Stimulated activated CD8-positive, alpha-beta memory T cell treated with anti-CD3 and anti-CD28 coated beads, Interleukin-15, amount 100 ng/mL, for 24 hours (primary cell): ENCODE measurements at regions not wholly inside any gene's neighbourhood (a gene's known extent, or its start where the extent isn't known, plus 50 kb on each side); places are given as distances from the start of the nearest gene placed in this dataset.

Experiments
- DNase-seq: peaks from one replicate; pipeline ENCODE4 v3.0.0-alpha.2; 2020; ENCODE audit warnings: low read depth

DNA sequence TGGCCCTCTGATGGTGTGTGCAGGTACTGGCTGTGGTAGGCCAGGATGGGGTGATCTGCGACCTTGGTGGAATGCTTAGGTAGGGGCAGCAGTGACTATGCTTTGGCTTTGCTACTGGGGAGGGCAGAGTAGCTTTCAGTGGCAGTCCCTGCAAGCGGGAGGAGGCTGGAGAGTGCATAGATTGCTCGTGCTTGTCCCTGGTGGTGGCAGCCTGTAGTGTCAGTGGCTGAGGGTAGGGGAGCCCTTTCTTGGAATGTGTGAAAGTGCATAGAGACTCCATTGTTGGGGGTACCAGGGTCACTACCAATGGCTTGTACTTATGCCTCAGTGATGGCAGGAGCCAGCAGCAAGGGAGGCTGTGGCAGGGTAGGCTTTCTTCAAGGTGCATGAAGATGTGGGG lies 582.6 kb downstream of the MRPL39 start:
- DNase-seq, result no peak

DNA sequence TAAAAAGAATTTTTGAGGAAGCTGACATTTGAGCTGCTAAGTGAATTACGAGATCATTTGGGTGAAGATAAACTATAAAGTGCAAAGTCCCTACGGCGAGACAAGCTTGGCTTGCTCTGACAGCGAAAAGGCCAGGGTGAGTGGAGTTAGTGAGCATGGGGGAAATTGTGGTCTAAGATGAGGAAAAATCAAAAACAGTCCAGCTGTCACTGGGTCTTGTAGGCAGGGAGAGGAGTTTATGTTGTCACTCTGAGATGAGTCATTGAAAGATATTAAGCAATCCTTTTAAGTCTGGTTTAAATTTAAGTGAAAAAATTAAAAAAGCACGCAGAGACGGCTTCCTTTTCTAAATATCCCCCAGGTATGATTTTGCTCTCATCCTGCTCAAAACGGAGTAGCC lies 601.9 kb downstream of the MRPL39 start:
- no peak for DNase-seq

DNA sequence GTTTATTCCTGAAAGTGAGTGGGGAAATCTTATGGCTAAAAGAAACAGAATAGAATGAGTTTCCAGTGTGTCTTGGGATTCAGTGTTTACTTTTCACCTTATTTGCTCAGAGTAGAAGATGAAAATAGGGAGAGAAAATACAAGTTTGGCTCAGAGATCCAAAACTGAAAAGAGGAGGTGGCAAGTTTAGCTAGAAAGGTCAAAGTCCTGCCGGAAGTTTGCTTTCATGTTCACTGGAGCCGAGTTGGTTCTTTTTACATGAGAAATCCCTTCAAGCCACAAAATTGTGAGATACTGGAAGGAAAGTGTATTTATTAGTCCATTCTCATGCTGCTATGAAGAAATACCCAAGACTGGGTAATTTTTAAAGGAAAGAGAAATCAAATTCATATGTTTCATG lies 604.6 kb downstream of the MRPL39 start:
- no peak for DNase-seq

DNA sequence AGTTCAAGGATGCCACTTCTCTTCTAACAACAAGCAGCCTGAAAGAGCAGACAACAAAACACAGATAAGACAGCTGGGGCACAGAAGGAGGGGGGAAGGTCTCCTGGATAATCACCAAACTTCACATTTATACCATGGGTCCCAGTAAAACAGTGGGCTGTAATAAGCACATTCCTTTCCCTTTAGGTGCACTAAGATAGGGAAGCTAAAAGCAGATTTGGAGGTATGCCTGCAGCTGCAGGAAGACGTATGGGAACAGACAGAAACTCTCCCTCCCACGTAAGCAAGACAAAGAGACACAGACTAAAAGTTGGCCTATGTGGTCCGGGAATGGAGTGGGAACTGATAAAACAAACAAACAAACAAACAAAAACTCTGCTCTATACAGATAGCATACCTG lies 612.1 kb downstream of the MRPL39 start:
- no peak for DNase-seq

DNA sequence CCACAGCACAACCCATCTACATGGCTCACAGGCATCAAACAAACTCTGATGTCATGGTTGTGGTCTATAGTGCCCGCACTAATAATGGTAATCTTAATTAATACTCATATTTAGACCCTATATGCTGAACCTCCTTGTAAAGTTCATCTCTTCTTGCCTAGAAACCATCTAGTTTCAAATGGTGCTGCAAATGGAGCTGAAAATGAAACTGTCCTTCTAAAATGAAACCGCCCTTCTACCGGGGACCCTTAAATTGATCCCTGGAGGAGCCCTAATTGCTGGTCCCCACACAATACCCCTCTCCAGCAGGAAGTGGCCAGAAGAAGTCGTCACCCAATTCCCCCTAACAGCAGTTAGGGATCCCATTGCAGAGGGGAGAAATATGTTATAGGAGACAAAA lies 612.6 kb downstream of the MRPL39 start:
- DNase-seq, result no peak

DNA sequence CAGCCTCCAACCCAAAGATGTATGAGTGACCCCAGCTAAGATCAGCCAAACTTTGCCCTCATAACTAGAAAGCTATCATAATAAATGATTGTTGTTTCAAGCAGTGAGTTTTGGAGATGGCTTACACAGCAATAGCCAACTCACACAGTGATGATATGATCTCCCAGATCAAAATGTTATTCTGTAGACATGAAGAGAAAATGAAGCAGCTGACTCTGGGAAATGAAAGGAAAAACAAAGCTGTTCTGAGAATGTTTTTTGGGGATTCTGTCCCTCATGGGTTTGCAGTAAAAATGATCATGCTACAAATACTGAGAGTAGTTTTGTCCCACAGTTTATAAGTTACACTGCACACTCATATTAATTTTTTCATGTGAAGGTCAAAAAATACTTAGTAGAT lies 617.8 kb downstream of the MRPL39 start:
- DNase-seq, result no peak

DNA sequence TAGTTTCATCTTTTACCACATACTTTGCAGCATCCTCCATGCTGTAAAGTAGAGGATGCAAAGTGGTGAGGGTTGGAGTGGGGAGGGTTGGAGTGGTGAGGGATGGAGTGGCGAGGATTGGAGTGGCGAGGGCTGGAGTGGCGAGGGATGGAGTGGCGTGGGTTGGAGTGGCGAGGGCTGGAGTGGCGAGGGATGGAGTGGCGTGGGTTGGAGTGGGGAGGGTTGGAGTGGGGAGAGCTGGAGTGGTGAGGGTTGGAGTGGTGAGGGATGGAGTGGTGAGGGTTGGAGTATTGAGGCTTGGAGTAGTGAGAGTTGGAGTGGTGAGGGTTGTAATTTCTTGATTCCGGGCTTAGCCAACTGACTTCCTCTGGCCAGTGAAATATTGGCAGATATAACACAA lies 618.3 kb downstream of the MRPL39 start:
- DNase-seq, result no peak

DNA sequence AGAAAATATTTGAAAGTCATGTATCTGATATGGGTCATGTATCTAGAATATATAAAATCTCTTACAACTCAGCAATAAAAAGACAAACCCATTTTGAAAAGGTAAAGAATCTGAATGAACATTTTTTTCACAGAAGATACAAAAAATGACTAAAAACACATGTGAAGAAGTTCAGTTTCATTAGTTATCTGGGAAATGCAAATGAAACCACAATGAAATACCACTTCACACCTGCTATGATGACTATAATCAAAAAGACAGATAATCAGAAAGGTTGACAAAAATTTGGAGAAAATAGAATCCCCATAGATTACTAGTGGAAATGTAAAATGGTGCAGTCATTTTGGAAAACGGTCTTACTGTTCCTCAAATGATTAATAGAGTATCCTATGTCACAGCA lies 631.0 kb downstream of the MRPL39 start:
- DNase-seq, result no peak

DNA sequence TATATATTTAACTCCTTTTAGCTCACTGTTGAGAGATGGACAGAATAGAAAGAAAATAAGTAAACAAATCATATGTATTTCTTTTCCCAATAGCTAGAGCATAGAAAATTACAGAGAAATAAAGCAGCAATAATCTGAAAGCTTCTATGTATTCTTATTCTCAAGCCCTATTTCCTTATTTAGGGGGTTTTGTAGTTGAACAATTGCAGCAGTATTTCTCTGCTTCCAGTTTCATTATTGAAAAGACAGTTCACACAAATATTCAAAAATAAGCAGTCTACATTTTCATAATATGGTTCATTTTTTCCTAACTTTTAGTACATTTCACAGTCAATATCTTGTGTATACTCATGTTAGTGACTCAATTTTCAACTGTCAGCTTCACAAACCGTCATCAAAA lies 638.2 kb downstream of the MRPL39 start:
- DNase-seq, result no peak

DNA sequence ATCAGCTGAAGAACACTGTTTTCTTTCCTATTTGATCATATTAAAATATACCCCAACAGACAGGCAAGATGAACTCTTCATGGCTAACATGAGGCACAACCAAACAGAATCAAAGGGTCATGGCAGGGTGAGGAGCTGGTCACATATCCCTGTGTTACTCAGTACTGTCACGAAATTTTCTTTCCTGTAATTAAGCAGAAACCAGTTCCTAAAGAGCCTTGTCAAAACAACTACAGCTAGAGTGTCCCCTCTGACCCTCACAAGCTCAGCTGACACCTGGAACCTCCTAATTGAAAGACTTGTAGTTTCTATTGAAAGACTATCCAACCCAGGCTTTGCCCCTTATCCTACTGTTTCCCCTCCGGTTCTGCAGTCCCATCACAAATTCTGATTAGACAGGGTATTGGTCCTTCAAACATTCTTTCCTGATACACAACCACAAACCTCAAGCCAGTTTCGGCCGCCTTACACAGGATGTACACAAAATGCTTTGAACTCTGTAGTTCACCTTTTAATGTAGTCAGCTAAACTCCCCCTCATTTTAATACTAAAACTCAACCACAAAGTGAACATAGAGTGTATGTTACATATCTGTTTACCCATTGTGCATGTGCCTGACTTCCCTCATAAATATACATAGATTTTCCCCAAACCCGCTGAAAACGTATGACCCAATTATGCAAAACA lies 651.9 kb downstream of the MRPL39 start:
- no peak for DNase-seq

DNA sequence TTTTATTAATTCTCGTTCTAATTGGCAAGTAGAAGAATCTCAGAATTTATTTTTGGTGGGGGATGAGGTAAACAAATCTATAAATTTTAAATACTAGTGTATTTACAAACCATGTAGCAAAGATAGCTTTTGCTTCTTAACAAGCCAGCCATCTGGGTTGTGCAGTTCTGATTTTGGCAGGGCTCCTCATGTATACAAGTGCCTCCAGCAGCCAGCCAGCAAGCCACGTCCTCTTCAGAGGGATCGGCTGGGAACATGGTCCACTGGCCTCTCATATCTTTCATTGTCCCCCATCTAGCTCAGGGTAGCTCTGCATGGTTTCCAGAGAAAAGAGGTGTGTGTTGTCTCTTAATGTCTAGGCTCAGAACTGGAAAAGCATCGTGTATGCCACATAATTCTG lies 659.1 kb downstream of the MRPL39 start:
- no peak for DNase-seq

DNA sequence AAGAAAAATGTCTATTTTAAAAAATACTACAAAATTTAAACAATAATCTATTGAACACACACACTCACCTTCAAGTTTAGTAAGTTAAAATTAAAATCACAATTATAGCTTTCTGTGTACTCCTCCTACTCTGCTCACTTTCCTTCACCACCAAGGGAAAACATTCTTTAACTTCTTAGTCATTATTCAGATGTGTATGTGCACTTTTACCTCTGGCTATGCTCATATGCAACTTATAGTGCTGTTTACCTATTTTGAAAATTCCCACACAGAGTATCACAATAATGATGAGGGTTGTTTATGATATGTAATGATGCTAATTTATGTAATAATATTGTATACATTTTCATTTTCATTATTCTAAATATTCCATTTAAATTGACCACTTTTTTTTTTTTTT lies 661.4 kb downstream of the MRPL39 start:
- DNase-seq, result no peak

DNA sequence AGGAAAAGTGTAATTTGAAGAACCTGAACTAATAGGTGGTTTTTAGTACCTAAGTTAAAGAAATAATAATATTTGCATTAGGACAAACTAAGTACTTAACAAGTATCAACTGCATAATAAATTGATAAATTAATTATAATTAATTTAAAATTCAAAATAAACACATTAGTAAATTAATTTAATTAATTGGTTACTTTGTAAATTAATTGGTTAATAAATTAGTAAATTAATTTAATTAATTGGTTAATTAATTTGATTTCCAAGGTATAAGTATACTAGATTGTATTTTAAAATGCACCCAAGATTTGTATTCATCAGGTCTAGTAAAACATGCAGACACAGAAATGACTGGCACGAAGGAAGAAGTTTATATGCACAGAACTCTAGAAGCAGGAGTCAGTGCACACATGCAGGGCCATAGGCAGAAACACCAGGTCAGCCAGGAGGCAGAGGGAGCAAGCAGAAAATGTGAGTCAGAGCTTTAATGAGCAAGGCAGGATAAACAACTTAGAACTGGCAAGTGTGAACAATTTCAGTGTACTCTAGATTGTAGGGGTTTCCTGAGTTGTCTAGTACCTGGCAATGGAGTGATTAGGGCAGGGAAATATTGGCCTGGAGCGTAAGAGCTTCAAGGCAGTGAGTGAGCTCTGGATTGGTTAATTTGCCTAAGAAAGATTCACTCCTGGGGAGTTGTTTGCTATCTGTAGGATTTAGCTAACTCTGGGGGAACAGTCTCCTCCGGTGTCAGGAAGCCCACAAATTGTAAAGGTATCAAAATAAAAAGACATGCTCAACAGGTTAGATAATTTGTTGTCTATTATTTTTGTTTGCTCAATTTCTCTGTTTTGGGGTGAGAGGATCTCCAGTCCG lies 665.7 kb downstream of the MRPL39 start:
- DNase-seq, result no peak

DNA sequence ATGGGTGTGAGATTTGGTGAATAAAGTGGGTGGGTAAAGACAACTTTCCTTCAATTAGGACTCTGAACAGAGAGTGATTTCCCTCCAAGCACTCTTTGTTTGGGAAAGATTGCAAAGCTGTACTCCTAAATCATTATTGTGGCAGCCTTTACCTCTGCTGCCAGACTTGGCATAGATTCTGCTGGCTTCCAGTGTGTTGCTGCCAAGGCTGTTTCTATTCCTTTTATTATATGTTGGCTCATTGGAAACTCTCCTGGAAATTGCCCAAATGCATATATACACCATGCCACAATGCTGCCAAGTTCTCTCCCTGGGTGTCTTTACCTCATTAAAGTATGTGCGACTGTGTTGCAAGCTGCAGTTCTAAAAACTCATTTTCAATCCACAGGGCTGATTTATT lies 668.0 kb downstream of the MRPL39 start:
- DNase-seq, result no peak

DNA sequence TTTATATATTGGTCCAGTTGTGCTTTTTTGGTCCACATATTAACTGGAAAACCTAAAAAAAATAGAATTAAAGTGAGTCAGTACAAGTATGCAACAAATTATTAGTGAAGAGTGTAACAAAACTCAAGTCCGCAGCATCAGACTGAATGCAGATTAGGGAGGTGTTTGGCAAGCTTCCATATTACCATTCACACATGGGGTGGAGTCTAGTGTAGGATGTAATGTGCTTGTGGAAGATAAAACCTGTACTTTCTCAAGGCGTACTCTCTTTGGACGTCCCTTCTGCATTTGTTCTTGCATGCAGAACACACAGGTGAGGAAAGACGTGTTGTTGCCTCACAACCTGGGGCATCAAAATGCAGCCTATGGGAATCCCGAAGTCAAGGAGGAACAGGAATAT lies 668.7 kb downstream of the MRPL39 start:
- no peak for DNase-seq

DNA sequence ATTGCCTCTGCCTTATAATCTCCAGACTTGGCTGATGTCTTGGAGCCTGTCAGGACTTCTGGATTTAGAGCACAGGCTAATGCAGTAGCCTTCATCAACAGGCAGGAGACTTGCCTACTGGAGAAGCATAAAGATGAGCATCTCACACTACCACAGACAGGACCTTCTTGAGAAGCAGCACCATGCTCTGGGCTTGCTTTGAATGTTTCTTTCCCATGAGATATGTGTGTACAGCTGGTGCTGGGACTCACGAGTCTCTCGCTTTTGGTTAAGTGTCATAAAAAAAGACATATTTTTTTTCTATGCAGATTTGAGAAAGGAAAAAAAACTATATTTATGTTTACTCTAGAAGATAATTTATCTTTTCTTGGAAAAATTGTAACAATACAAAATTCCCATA lies 671.3 kb downstream of the MRPL39 start:
- DNase-seq, result no peak

DNA sequence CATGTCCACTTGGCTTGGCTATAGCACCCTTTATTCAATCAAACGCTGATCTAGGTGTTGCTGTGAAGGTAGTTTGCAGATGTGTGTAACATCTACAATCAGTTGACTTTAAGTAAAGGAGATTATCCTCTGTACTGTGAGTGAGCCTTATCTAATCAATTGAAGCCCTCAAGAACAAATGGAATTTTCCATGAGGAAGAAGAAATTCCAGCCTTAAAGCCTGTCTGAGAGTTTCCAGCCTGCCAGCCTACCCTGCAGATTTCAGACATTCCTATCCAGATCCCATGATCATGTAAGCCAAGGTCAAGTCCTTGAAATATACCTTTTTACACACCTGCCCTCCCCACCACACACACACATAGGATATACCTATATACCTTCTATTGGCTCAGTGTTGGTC lies 696.7 kb downstream of the MRPL39 start:
- no peak for DNase-seq

DNA sequence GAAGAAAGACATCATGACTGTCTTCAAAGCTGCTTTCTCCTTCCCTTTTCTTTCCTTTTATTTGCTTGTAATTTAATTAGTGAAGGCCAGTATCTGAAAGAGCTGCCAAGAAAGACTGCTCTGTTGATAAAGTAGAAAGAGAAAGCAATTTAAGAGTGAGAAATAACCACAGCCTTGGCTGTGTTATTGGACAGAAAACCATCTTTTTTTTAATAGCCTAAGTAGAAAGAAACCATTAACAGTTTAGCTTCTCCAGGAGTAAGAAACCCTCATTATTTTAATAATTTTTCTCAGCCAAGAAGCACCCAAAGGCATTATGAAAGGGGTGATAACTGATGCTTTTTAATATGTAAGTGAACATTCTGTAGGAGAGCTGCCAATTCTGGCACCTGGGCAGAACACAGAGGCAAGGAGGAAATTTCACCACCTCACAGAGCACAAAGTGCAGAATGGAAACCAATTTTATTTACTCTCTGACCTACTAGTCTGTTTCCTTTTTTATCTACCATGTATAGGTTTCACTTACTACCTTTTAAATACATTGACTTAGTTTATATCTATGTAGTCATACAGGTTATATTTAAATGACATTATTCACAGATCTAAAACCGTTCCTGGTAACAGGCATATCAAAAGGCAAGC lies 703.2 kb downstream of the MRPL39 start:
- no peak for DNase-seq

DNA sequence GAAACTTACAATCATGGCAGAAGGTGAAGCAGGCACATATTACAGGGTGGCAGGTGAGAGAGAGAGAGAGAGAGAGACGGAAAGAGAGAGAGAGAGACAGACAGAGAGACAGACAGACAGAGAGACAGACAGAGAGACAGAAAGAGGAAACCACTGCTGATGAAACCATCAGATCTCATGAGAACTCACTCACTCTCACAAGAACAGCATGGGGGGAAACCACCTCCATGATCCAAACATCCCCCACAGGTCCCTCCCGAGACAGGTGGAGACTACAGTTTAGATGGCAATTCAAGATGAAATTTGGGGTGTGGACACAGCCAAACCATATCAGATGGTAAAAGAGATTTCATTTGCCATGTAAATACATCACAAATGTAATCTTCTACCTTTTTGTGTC lies 708.1 kb downstream of the MRPL39 start:
- DNase-seq, result no peak

DNA sequence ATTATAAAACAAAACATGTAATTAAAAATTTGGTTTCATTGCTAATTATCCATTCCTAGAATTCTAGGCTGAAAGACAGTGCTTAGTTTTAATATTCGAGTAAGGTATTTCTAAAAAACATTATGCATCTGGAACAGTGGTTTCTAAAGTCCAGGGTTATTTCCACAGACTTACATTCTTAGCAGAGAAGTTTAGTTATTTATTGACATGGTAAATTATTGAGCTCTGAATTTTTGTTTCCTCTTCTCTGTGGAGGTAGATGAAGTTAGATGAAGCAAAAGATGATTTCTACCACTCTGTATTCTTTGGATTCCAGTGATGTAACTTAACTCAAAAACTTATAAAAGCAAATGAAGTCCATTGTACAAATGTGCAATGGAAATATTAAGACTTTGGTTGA lies 709.4 kb downstream of the MRPL39 start:
- DNase-seq, result no peak

DNA sequence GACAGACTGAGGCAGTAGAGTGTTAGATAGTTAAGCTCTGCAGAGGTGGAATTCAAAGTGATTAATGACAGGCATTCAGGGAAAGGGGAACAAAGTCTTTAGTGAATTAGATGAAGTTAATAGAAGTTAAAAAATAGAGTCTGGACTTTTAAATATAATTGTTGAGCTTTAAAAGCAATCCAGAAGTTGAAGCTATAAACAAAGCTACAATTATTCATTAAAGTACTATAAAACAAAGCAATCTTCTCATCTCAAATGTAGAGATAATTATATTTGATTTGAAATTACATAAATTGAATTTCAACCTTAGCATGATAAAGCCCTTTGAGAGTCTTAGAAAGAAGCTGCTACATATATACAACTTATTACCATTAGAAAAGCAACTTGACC lies 710.6 kb downstream of the MRPL39 start:
- no peak for DNase-seq

DNA sequence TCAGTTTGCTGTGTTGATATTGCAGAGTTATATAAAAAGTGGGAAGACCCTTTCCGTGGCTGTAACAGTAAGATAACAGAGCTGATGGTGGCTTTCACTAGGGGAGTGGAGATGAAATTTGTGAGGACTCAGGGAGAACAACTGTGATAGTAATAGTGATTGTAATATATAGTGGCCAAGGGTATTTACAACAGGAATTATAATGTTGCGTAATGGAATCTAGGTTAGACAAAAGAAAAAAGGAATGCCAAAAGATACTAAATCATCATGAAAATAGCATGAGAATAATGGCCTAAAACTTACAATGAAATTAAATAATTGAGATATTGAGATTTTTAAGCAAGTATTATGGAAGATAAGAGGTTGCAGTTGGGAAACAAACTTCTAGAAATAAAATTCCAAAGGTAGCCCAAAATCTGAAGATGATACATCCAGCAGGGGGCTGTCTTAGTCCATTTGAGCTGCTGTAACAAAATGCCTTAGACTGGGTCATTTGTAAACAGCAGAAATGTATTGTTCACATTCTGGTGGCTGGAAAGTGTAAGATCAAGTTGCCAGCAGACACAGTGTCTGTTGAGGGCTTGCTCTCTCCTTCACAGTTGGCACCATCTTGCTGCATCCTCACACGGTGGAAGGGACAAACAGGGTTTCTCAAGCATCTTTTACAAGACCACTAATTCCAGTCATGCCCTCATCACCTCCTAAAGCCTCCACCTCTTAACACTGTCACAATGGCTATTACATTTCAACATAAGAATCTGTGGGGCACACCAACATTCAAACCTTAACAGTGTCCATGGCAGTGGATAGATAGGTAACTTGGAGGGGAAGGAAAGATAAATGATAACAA lies 711.2 kb downstream of the MRPL39 start:
- no peak for DNase-seq
